ENCODE measurements at regions not wholly inside any gene's neighbourhood (a gene's known extent, or its start where the extent isn't known, plus 50 kb on each side); places are given as distances from the start of the nearest gene placed in this dataset.
A peak's percentile ranks its signal among the peaks of the same experiment; 100 is the strongest.

- intact Hi-C loops (cut with DNase I): no loop called here
- peaks cover 0 to 28% (median 13%) of the 10 kb centered on the region in 4 donors for H3K4me1 ChIP-seq
- ATAC-seq: no peak
- no peak overlapping the region for H3K4me3 ChIP-seq
- DNase-seq: no peak
- no peak overlapping the region for H3K27ac ChIP-seq
- WGBS (ENCODE audit: insufficient coverage, low coverage, low lambda C conversion rate, missing lambda C conversion rate): 100% methylated on average over 2 of the region's 5 CpGs
- TF ChIP-seq CTCF (IDR thresholded peaks at IDR 0.05): no peak
- TF ChIP-seq POLR2A (IDR thresholded peaks at IDR 0.05): no peak
- no peaks in the 10 kb centered on the region for H3K27me3 ChIP-seq
- H3K36me3 ChIP-seq: no peaks in the 10 kb centered on the region
- H3K9me3 ChIP-seq: no peaks in the 10 kb centered on the region
These were observed 375.6 kb downstream of the ICE1 start for GRCh38 chr5:5798041-5798440.

GRCh38 chr5:5795074-5795771, 372.7 kb downstream of the ICE1 start:
- H3K4me3 ChIP-seq: no peak overlapping the region
- 51% methylated on average over 10 of the region's 14 CpGs for WGBS (ENCODE audit: insufficient coverage, low coverage, low lambda C conversion rate, missing lambda C conversion rate)
- no peaks in the 10 kb centered on the region for H3K36me3 ChIP-seq
- no peaks in the 10 kb centered on the region for H3K27me3 ChIP-seq
- intact Hi-C loops (cut with DNase I): no loop called here
- peak overlapping the region in 1 of 3 donors; percentile 20 for H3K27ac ChIP-seq
- H3K4me1 ChIP-seq: peaks cover 0 to 28% (median 13%) of the 10 kb centered on the region in 4 donors
- ATAC-seq (peak; percentile 91 to 98 (median 96)), DNase-seq (peak; percentile 81 to 95 (median 91))
- no peaks in the 10 kb centered on the region for H3K9me3 ChIP-seq
- no peak for TF ChIP-seq CTCF (IDR thresholded peaks at IDR 0.05)
- TF ChIP-seq POLR2A (IDR thresholded peaks at IDR 0.05): no peak

- Histone ChIP-seq H3K4me1 (peaks cover 0 to 22% (median 10%) of the 10 kb centered on the region in 4 donors), H3K4me3 (no peak overlapping the region), H3K27ac (no peak overlapping the region), H3K9me3 (no peaks in the 10 kb centered on the region), H3K36me3 (no peaks in the 10 kb centered on the region), H3K27me3 (no peaks in the 10 kb centered on the region)
- DNase-seq (no peak), ATAC-seq (no peak)
- WGBS (ENCODE audit: insufficient coverage, low coverage, low lambda C conversion rate, missing lambda C conversion rate): 80% methylated on average over 4 of the region's 4 CpGs
- intact Hi-C loops (cut with DNase I): no loop called here
- no peak for TF ChIP-seq POLR2A (IDR thresholded peaks at IDR 0.05)
- TF ChIP-seq CTCF (IDR thresholded peaks at IDR 0.05): no peak
These were observed 371.7 kb downstream of the ICE1 start for GRCh38 chr5:5794118-5794560.

GRCh38 chr5:5793242-5794117, 371.0 kb downstream of the ICE1 start:
- no peak overlapping the region for H3K27ac ChIP-seq
- H3K36me3 ChIP-seq: no peaks in the 10 kb centered on the region
- no peak for ATAC-seq
- no peak overlapping the region for H3K4me3 ChIP-seq
- intact Hi-C loops (cut with DNase I): no loop called here
- H3K4me1 ChIP-seq: peaks cover 0 to 15% (median 6%) of the 10 kb centered on the region in 4 donors
- TF ChIP-seq POLR2A (IDR thresholded peaks at IDR 0.05) (no peak), CTCF (IDR thresholded peaks at IDR 0.05) (no peak)
- no peaks in the 10 kb centered on the region for H3K9me3 ChIP-seq
- no peaks in the 10 kb centered on the region for H3K27me3 ChIP-seq
- WGBS (ENCODE audit: insufficient coverage, low coverage, low lambda C conversion rate, missing lambda C conversion rate): 57% methylated on average over 7 of the region's 10 CpGs
- no peak for DNase-seq
